ENCODE measurements at regions not wholly inside any gene's neighbourhood (a gene's known extent, or its start where the extent isn't known, plus 50 kb on each side); places are given as distances from the start of the nearest gene placed in this dataset.
"Not testable (repeated sequence)": the region's sequence is repeated elsewhere in the genome, so short reads cannot be mapped to it uniquely, and the experiment has no call there.

- in situ Hi-C loops (cut with MboI; ENCODE audit: low pct_unique_long_range_greater_than_20kb, low sequenced_read_pairs, unreplicated experiment) = not testable (repeated sequence)
- DNase-seq (ENCODE audit: low spot score) = peak; percentile 51
- peak; percentile 55 for TF ChIP-seq CTCF (IDR thresholded peaks at IDR 0.05; ENCODE audit: extremely low read depth, insufficient read depth, missing control alignments)
Observed at GRCh38 chr6:40823917-40824891, 214.8 kb downstream of the UNC5CL start.

DNA sequence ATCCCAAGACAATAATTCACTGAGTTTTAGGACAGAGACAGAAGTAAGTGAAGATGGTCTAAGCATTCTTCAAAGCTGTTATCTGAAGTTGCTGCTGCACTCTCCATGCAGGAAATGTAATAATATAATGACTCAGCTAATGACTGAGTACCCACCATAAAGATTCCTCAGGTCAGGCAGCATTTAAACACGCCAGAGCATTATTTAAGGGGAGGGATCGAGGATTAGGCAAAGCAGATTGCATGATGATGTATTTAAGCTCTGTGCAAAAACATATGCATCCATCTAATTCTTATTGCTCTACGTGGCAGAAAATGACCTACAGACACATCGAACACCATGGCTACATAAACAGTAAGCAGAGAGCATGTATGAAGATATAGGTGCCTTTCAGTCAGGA is 216.4 kb downstream of the UNC5CL start:
- TF ChIP-seq CTCF (IDR thresholded peaks at IDR 0.05; ENCODE audit: extremely low read depth, insufficient read depth, missing control alignments) = no peak
- no peak for DNase-seq (ENCODE audit: low spot score)
- in situ Hi-C loops (cut with MboI; ENCODE audit: low pct_unique_long_range_greater_than_20kb, low sequenced_read_pairs, unreplicated experiment) = no loop called here

DNA sequence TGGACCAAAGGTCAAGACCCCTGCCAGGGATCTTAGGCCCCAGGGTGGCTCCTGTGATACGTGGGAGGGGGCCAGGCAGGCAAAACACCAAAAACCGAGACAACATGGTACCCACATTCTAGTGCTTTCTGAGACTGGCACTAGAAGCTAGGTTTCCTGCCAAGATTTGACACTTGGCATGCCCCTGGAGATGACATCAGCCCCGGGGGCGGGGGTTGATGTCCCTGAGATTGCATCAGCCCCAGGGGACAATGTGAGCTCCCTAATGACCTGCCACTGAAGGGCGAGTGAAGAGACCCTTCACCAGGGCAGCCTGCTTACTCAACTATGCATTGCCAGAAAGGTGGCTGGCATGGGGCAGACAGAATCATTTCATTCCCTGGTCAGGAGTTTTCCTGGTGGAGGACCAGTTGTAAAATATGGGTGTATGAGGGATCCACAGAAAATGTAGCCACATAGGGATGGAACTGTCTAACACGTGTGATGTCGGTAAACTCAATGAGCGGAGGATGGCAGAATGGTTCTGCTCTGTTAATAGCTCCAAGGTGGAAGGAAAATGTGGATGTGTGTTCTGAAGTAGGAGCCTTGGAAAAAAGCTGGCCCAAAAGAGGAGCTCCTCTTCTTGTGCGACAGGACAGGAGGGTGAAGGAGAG is 219.7 kb downstream of the UNC5CL start:
- DNase-seq (ENCODE audit: low spot score) = no peak
- no peak for TF ChIP-seq CTCF (IDR thresholded peaks at IDR 0.05; ENCODE audit: extremely low read depth, insufficient read depth, missing control alignments)
- in situ Hi-C loops (cut with MboI; ENCODE audit: low pct_unique_long_range_greater_than_20kb, low sequenced_read_pairs, unreplicated experiment) = no loop called here

GRCh38 chr6:40817369-40817768 is 221.7 kb downstream of the UNC5CL start:
- TF ChIP-seq CTCF (IDR thresholded peaks at IDR 0.05; ENCODE audit: extremely low read depth, insufficient read depth, missing control alignments) = no peak
- DNase-seq (ENCODE audit: low spot score) = no peak
- in situ Hi-C loops (cut with MboI; ENCODE audit: low pct_unique_long_range_greater_than_20kb, low sequenced_read_pairs, unreplicated experiment) = no loop called here

GRCh38 chr6:40816601-40817000 is 222.4 kb downstream of the UNC5CL start:
- in situ Hi-C loops (cut with MboI; ENCODE audit: low pct_unique_long_range_greater_than_20kb, low sequenced_read_pairs, unreplicated experiment) = no loop called here
- DNase-seq (ENCODE audit: low spot score) = no peak
- TF ChIP-seq CTCF (IDR thresholded peaks at IDR 0.05; ENCODE audit: extremely low read depth, insufficient read depth, missing control alignments) = no peak

- no peak for TF ChIP-seq CTCF (IDR thresholded peaks at IDR 0.05; ENCODE audit: extremely low read depth, insufficient read depth, missing control alignments)
Observed at GRCh38 chr6:40815731-40816130, 223.3 kb downstream of the UNC5CL start.

More at GRCh38 chr6:40815731-40816130, 223.3 kb downstream of the UNC5CL start:
- DNase-seq (ENCODE audit: low spot score) = no peak
- in situ Hi-C loops (cut with MboI; ENCODE audit: low pct_unique_long_range_greater_than_20kb, low sequenced_read_pairs, unreplicated experiment) = no loop called here
